GM12872 (cell line): ENCODE measurements at regions not wholly inside any gene's neighbourhood (a gene's known extent, or its start where the extent isn't known, plus 50 kb on each side); places are given as distances from the start of the nearest gene placed in this dataset.

Experiments used
- TF ChIP-seq, protein P1 (sequence below): IDR thresholded peaks from 3 replicates; pipeline ENCODE4 v1.5.1; 2011; ENCODE audit warnings: low read depth, mild to moderate bottlenecking, low read length, moderate library complexity; ENCODE audit not compliant: insufficient read depth

DNA sequence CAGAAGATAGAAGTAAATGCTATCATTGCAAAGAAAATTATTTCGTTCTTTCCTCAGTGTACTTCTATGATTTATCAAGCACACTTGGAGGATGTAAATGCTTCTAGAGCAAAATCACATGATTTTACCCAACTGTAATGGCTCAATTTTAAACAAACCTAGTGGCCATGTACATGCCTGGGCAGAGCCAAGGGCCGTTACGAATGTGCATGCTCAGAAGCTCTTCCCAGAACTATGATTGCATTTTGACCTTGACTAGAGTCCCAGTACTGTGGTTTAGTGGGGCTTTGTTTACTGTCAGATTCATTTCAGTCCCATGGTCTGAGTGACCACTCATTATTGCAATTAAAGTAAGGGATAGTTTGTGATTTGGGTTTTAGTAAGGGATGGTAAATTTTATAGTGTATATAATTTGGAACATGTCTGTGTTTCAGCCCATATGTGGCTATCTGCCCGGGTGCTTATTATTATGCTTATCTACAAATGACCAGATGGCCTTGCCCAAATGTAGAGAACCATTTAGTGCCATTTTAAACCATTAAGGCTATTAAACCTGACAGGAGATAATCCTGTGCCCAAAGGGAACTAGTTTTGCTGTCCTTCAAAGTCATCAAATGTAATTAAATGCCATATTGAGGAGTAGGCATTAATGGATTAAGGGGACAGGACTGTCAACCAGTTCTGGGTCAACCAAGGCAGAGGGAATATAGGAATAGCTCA is 239.1 kb downstream of the ICOS start:
- TF ChIP-seq, protein P1, sequence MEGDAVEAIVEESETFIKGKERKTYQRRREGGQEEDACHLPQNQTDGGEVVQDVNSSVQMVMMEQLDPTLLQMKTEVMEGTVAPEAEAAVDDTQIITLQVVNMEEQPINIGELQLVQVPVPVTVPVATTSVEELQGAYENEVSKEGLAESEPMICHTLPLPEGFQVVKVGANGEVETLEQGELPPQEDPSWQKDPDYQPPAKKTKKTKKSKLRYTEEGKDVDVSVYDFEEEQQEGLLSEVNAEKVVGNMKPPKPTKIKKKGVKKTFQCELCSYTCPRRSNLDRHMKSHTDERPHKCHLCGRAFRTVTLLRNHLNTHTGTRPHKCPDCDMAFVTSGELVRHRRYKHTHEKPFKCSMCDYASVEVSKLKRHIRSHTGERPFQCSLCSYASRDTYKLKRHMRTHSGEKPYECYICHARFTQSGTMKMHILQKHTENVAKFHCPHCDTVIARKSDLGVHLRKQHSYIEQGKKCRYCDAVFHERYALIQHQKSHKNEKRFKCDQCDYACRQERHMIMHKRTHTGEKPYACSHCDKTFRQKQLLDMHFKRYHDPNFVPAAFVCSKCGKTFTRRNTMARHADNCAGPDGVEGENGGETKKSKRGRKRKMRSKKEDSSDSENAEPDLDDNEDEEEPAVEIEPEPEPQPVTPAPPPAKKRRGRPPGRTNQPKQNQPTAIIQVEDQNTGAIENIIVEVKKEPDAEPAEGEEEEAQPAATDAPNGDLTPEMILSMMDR = no peak

DNA sequence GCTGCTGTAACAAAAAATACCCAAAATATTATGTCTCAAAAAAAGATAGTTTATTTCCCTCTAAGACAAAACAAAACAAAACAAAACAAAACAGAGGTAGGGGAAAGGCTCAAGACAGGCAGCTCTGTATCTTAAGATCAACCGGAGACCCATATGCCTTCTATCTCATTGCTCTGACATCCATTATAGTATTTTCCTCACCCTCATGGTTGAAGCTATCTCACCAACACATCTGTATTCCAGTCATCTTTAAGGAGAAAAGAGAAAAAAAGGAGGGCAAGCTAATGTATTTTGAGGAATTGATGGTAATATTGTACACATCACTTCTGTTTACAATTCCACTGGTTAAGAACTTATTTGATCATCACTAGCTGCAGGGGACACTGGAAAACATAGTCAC is 239.7 kb downstream of the ICOS start:
- TF ChIP-seq, protein P1 = no peak

DNA sequence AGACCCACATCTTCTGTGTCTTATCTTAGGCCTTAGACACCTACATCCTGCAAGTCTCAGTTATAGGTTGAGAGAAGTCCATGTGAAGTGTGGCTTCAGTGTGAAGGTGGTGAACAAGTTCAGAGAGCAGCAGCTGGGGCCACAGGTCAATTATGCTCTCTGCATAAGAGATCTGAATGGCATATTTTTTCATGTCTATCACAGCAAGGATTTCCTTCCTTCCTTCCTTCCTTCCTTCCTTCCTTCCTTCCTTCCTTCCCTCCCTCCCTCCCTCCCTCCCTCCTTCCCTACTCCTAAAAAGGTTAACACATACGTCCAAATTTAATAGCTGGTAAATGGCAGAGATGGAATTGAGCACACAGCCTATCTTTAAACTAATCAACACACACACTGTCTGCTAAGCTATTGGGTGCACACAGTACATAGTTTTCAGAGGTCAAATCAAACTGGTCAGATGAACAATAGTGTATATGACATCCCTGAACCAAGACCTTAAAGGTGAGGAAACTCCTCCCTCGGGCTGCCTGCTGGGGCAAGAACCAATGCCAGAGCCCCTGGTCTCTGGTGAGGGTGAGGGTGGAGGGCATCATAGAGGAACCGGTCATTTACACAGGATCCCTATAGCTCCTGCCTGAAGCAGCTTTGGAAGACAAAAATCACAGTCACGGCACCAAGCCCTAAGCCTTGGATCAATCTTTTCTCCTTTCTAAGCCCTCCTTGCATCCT is 240.9 kb downstream of the ICOS start:
- TF ChIP-seq, protein P1 = no peak

DNA sequence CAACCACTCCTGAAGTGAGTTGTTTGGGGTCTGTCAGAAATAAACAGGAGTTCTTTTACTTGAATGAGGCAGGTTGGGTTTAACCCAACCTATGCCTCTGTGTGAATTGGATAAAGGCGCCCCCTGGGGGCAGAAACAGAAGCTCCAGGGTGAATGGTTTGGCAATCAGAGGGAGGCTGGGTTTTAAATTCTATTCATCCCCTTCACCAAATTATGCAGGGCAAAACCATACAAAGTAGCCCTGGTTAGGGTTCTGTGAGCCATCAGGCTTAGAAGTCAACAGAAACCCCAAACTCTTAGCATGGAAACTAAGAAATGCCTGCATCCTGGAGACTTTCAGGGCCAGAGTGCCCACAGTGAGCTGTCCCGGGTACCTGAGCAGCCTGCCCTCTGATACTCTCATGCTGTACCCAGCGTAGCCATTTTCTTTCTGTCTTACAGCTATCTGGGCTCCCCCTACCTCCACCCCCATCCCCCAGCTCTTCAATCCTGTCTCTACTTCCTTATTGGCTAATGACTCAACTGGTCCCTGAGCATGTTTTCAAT is 241.5 kb downstream of the ICOS start:
- TF ChIP-seq, protein P1 = peak; percentile 78

DNA sequence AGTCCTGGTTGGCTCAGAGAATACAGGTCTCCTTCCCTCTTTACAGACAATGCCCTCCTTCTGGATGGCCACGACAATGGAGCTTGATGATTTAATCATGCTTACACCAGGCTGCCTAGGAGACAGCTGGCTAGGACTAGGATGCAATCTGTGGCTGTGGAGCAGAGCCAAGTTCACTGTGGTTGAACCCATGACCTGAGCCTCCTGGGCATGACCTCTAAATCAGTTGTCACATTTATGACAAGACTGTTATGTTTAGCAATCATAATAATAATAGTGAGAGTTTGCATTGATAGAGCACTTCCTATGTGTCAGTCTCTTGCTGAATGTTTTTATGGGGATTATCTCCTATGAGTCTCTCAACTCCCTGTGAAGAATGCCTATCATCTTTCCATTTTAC is 244.1 kb downstream of the ICOS start:
- TF ChIP-seq, protein P1 = no peak

DNA sequence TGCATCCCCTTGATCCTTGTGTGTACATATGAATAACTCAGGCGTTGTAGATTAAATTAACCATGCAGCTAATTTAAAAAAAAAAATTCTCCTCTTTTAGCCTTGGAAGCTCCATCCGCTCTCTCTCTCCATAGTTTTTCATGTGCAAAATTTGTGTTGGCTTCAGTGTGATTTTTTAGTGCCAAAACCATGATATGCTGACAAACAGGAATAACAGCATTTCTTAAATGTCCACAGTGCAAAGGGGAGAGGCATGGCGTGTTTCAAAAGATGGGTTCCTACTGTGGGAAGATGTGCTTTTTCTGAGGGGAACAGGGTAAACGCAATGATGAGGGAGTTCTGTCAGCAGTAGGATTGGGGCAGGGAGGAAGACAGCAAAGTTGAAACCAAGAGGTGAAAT is 247.0 kb downstream of the ICOS start:
- TF ChIP-seq, protein P1 = no peak

DNA sequence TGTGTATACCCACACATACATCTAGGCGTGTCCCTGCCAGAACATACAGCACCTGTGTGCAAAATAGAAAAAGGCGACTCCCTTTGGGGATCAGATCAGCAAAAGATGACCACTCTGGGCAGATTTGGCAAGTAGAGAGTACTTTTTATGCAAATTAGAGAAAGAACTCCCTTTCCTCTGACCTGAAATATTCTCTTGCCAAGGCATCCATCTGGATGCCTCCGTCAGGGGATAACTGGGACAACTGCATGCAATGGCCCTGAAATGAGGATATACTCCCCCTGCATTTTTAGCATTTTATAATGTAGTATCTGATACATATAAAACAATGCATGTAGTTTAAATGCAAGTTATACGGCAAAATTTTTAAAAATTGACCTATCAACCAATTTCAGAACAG is 247.7 kb downstream of the ICOS start:
- TF ChIP-seq, protein P1 = no peak
